Activated CD4-positive, alpha-beta T cell treated with anti-CD3 and anti-CD28 coated beads, Interleukin-2, amount 50 U/mL, for 1 hour (primary cell): ENCODE measurements at regions not wholly inside any gene's neighbourhood (a gene's known extent, or its start where the extent isn't known, plus 50 kb on each side); places are given as distances from the start of the nearest gene placed in this dataset.
"Not testable (repeated sequence)": the region's sequence is repeated elsewhere in the genome, so short reads cannot be mapped to it uniquely, and the experiment has no call there.

Source experiments
- DNase-seq: peaks from one replicate; pipeline ENCODE4 v3.0.0-alpha.2; 2020

GRCh38 chr6:10343320-10343719 is 71.6 kb downstream of the TFAP2A start:
- DNase-seq = no peak

GRCh38 chr6:10341605-10342004 is 73.3 kb downstream of the TFAP2A start:
- no peak for DNase-seq

GRCh38 chr6:10338151-10338550 is 76.7 kb downstream of the TFAP2A start:
- DNase-seq = no peak

GRCh38 chr6:10337376-10337775 is 77.5 kb downstream of the TFAP2A start:
- not testable (repeated sequence) for DNase-seq

GRCh38 chr6:10332111-10332510 is 82.8 kb downstream of the TFAP2A start:
- no peak for DNase-seq

GRCh38 chr6:10331334-10331968 is 83.4 kb downstream of the TFAP2A start:
- no peak for DNase-seq

- no peak for DNase-seq
These were observed 84.4 kb downstream of the TFAP2A start for GRCh38 chr6:10330515-10330914.

GRCh38 chr6:10323018-10323417 is 91.9 kb downstream of the TFAP2A start:
- no peak for DNase-seq

- DNase-seq = no peak
These were observed 94.6 kb downstream of the TFAP2A start for GRCh38 chr6:10320291-10320690.

GRCh38 chr6:10316373-10316721 is 98.5 kb downstream of the TFAP2A start:
- DNase-seq = no peak

- no peak for DNase-seq
These were observed 99.1 kb downstream of the TFAP2A start for GRCh38 chr6:10315658-10316372.

GRCh38 chr6:10315034-10315433 is 99.8 kb downstream of the TFAP2A start:
- DNase-seq = no peak

GRCh38 chr6:10314163-10314955 is 100.5 kb downstream of the TFAP2A start:
- DNase-seq = no peak

- no peak for DNase-seq
These were observed 101.1 kb downstream of the TFAP2A start for GRCh38 chr6:10313799-10314162.

GRCh38 chr6:10312445-10312844 is 102.4 kb downstream of the TFAP2A start:
- DNase-seq = no peak

- DNase-seq = not testable (repeated sequence)
These were observed 103.1 kb downstream of the TFAP2A start for GRCh38 chr6:10311546-10312405.

GRCh38 chr6:10310826-10311225 is 104.0 kb downstream of the TFAP2A start:
- no peak for DNase-seq

- DNase-seq = no peak
These were observed 104.6 kb downstream of the TFAP2A start for GRCh38 chr6:10310330-10310653.

- DNase-seq = no peak
These were observed 105.2 kb downstream of the TFAP2A start for GRCh38 chr6:10309457-10310329.

- no peak for DNase-seq
These were observed 107.4 kb downstream of the TFAP2A start for GRCh38 chr6:10307476-10307875.

- DNase-seq = no peak
These were observed 107.8 kb downstream of the TFAP2A start for GRCh38 chr6:10307028-10307427.

GRCh38 chr6:10305790-10306415 is 109.0 kb downstream of the TFAP2A start:
- no peak for DNase-seq
